Activated naive CD4-positive, alpha-beta T cell treated with anti-CD3 and anti-CD28 coated beads, Interleukin-2, amount 50 U/mL, for 24 hours (primary cell): ENCODE measurements at regions not wholly inside any gene's neighbourhood (a gene's known extent, or its start where the extent isn't known, plus 50 kb on each side); places are given as distances from the start of the nearest gene placed in this dataset.

Experiments
- H3K27ac Mint-ChIP-seq: one replicate; pipeline ENCODE4 v1.8.0; 2021; ENCODE audit warnings: mild to moderate bottlenecking, mixed read lengths
- H3K27me3 Mint-ChIP-seq: one replicate; pipeline ENCODE4 v1.8.0; 2021; ENCODE audit warnings: mixed read lengths
- H3K36me3 Mint-ChIP-seq: one replicate; pipeline ENCODE4 v1.8.0; 2021; ENCODE audit warnings: mixed read lengths
- H3K4me1 Mint-ChIP-seq: one replicate; pipeline ENCODE4 v1.8.0; 2021; ENCODE audit warnings: mixed read lengths
- H3K4me3 Mint-ChIP-seq: one replicate; pipeline ENCODE4 v1.8.0; 2021; ENCODE audit warnings: mild to moderate bottlenecking, mixed read lengths
- H3K9me3 Mint-ChIP-seq: one replicate; pipeline ENCODE4 v1.8.0; 2021; ENCODE audit warnings: mixed read lengths

DNA sequence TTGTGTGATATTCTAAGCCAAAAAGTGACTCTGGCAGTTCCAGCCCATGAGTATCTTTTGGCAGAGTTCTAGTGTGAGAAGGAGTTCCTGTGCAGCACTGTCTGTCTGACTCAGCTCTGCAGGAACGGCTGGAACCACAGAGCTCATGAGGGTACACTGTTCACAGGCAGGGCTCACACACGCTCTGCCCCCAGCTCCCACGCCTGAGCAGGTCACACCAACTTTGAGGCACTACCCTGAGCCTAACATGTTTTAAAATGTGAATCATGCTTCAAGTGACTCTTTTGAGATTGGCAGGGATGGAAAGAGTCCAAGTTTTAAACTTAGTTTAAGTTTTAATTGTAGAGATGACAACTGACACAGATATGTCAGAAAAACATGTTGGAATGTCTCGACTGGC, 1203.3 kb downstream of the UQCRFS1 start:
- Mint-ChIP-seq H3K9me3 (peaks cover 4% of the 10 kb centered on the region), H3K36me3 (no peaks in the 10 kb centered on the region), H3K4me1 (no peaks in the 10 kb centered on the region), H3K4me3 (no peak overlapping the region), H3K27ac (no peak overlapping the region), H3K27me3 (no peaks in the 10 kb centered on the region)

DNA sequence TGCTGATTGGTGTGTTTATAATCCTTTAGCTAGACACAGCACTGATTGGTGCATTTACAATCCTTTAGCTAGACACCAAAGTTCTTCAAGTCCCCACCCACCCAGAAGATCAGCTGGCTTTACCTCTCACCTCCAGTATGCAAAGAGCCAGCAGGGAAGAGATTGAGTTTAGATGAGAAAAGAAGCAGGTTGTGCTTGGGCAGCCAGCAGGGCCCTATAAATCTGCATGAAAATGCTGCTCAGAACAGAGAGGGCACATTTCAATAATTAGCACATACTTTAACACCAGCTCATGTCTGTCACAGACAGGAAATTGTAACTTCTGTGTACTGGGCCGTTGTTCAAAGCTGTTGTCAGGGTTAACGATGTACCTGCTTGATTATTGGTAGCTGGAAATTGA, 1204.3 kb downstream of the UQCRFS1 start:
- no peaks in the 10 kb centered on the region for H3K36me3 Mint-ChIP-seq
- H3K9me3 Mint-ChIP-seq = peaks cover 11% of the 10 kb centered on the region
- H3K4me1 Mint-ChIP-seq = no peaks in the 10 kb centered on the region
- H3K4me3 Mint-ChIP-seq = no peak overlapping the region
- no peak overlapping the region for H3K27ac Mint-ChIP-seq
- H3K27me3 Mint-ChIP-seq = no peaks in the 10 kb centered on the region

DNA sequence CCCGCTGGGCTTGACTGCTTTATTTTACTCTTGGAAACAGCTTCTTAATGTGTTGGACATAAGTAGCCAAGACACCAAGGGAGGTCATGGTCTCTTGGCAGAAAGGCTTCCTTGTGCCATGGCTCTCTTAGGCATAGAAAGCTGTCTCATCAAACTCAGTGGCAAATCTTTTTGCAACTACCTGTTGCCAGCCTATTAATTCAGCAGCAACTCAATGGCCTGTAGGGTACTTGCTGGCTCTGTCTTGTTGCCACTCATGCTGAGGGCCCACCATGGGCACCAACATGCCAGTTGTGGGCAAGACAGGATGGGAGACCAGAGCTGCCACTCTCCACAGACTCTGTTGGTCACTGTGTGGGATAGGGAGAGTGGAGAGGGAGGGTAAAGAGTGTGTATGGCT, 1209.4 kb downstream of the UQCRFS1 start:
- no peaks in the 10 kb centered on the region for H3K36me3 Mint-ChIP-seq
- peaks cover 2% of the 10 kb centered on the region for H3K27me3 Mint-ChIP-seq
- peaks cover 15% of the 10 kb centered on the region for H3K9me3 Mint-ChIP-seq
- no peak overlapping the region for H3K27ac Mint-ChIP-seq
- no peak overlapping the region for H3K4me3 Mint-ChIP-seq
- H3K4me1 Mint-ChIP-seq = no peaks in the 10 kb centered on the region

DNA sequence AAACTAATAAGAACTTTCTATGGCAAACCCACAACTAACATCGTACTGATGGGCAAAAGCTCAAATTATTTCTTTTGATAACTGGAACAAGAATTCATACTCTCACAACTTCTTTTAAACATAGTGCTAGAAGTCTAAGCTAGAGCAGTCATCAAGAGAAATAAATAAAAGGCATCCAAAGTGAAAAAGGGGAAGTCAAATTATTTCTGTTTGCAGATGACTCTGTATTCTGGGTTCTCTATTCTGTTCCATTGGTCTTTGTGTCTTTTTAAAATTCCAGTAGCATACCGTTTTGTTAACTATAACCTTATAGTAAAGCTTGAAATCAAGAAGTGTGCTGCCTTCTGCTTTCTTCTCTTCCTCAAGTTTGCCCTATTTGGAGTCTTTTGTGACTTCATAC, 1215.9 kb downstream of the UQCRFS1 start:
- Mint-ChIP-seq H3K4me1 (no peaks in the 10 kb centered on the region), H3K27me3 (peaks cover 2% of the 10 kb centered on the region), H3K4me3 (no peak overlapping the region), H3K9me3 (peaks cover 7% of the 10 kb centered on the region), H3K27ac (no peak overlapping the region), H3K36me3 (no peaks in the 10 kb centered on the region)

DNA sequence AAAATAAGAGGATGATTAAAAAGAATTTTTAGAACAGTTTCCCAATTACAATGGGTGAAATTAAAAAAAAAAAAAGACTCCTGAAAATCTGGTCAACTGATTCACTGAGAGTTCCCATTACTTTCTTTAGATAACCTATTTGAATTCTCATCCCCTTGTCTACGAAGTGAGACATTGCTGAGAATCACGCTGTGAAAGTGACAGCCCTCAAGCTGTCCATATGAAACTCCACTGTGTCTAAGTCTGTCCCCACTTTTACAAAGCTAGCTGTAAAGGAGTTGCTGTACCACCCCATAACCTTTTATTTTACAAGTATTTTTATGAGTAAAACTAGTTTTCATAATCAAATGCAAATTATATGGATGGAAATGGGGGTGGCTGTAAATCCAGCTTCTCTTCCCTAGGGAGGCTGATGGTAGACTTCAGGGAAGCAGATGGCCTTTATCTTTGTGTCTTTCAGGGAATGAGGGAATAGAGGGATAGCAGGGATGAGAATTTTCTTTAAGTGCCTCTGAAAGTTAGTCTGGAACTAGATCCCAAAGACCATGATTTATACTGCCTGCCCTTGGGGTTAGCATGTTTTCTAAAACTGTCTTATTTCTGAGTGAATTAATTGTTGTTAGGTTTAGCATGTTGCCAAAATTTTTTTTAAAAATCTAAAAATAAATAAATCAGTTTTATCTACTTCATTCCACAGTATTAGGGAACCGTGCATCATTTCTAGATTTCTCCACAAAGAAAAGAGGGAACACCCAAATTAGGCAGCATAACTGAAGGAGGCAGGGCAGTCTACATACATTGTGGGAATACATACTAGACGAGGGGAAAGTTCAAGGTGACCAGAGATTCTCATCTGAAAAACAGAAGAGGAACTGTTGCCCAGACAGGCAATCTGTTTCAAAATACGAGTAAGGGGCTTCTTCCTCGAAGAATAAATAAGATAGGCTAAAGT, 1219.1 kb downstream of the UQCRFS1 start:
- Mint-ChIP-seq H3K4me3 (no peak overlapping the region), H3K36me3 (no peaks in the 10 kb centered on the region), H3K27me3 (no peaks in the 10 kb centered on the region), H3K27ac (no peak overlapping the region), H3K4me1 (no peaks in the 10 kb centered on the region), H3K9me3 (no peaks in the 10 kb centered on the region)

DNA sequence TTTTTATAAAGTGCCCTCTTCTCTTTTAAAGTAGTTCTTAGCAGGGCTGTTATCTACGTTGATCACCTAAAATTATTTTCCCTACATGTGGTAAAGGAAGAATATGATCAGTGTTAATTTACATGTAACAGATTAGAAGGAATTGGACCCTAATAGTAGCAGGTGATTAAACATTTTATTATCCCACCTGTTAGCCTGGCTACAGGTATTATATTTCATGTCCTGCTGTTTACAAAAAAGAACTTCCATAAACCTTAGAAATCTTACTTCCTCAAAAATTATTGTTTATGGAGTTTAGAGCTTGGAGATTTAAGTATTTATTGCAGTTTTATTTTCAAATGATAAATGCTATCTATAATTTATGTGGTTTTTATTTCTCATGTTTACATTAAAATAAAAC, 1226.7 kb downstream of the UQCRFS1 start:
- Mint-ChIP-seq H3K9me3 (no peaks in the 10 kb centered on the region), H3K27me3 (peaks cover 1% of the 10 kb centered on the region), H3K4me1 (no peaks in the 10 kb centered on the region), H3K27ac (no peak overlapping the region), H3K4me3 (no peak overlapping the region), H3K36me3 (no peaks in the 10 kb centered on the region)

DNA sequence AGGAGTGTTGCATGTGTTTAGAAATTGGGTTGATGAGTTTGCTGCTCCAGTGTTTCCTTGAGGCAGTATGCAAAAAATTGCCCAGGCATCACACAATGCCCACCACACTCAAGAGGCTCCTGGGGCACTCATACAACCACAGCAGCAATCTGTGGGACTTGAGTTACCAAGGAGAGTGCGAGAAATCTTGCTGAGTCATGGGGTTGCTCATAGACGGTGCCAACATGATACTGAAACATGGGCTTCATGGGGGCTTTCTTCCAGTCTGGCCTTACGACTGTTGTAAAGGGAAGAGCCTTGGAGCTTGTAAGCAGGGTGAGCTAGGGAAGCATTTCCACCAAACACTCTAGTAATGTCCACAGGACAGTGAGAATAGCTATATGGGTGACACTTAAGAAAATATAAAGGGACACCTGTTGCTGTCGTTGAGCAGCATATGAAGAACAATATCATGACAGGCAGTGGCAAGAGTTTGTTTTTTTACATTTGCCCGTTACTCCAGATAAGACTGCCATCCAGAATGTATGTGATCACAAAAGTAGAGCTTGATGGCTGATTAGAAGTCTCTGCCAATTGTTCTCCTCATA, 1237.4 kb downstream of the UQCRFS1 start:
- Mint-ChIP-seq H3K9me3 (no peaks in the 10 kb centered on the region), H3K27me3 (no peaks in the 10 kb centered on the region), H3K4me1 (no peaks in the 10 kb centered on the region), H3K4me3 (no peak overlapping the region), H3K36me3 (no peaks in the 10 kb centered on the region), H3K27ac (no peak overlapping the region)

DNA sequence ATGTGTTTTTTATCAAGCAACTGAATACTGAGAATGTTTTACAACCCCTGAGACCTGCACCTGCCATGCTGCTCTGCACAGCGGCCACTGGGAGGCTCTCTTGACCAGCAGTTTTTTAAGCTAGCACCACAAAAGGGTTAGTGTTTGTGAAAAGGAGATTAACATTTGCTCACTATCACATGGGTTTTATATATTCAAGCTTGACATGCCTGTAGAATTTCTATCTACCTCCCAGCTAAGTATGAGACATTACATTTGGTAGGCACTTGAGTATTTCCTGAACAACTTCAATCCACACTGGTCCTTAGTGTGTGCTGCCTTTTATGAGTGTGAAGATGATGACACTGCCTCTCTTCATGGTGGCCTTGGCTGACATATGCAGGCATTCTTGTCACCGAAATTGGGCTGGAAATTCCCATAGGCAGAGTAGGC, 1238.9 kb downstream of the UQCRFS1 start:
- H3K4me1 Mint-ChIP-seq = no peaks in the 10 kb centered on the region
- no peak overlapping the region for H3K27ac Mint-ChIP-seq
- H3K9me3 Mint-ChIP-seq = no peaks in the 10 kb centered on the region
- H3K4me3 Mint-ChIP-seq = no peak overlapping the region
- no peaks in the 10 kb centered on the region for H3K36me3 Mint-ChIP-seq
- no peaks in the 10 kb centered on the region for H3K27me3 Mint-ChIP-seq

DNA sequence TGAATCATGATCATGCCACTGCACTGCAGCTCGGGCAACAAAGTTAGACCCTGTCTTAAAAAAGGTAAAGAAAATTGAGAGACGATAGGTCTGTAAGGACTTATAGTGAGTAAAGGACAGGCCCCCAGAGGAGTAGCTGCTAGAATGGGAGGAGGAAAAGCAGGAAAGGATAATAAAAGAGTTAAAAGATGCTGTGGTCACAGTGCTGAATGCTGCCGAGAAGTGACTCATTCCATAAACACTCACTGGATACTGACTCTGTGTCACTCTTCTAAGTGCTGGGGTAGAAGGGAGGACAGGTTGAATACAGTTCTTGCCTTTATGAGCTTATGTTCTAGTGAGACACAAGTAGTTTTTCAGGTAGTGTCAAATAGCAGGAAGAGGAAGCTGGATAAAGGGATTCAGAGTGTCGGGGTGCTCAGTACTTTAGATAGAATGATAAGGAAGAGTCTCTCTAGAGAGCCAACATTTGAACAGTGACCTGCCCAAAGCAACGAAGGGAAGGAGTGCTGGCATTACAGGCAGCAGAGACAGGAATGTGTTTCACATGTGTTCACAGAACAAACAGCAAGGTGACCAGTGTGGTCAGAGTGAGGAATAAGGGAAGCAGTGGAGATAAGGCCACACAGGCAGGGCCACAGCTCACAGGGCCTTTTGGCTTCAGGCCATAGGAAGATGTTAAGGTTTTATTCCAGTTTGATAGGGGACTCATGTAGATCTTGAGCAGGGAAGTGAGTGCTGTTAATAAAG, 1240.5 kb downstream of the UQCRFS1 start:
- H3K27me3 Mint-ChIP-seq = no peaks in the 10 kb centered on the region
- no peak overlapping the region for H3K27ac Mint-ChIP-seq
- H3K4me3 Mint-ChIP-seq = no peak overlapping the region
- H3K9me3 Mint-ChIP-seq = no peaks in the 10 kb centered on the region
- no peaks in the 10 kb centered on the region for H3K4me1 Mint-ChIP-seq
- no peaks in the 10 kb centered on the region for H3K36me3 Mint-ChIP-seq

DNA sequence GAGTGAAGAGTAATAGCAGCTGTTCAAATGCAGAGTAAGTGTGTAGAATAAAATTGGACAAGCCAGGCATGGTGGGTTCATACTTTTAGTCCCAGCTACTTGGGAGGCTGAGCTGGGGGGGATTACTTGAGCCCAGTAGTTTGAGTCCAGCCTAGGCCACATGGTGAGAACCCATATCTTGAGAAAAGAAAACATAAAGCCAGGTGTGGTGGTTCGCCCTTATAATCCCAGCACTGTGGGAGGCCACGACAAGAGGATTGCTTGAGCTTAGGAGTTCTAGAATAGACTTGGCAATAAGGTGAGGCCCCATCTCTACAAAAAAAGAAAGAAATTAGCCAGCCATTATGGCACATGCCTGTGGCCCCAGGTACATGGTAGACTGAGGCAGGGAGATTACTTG, 1241.1 kb downstream of the UQCRFS1 start:
- Mint-ChIP-seq H3K27me3 (no peaks in the 10 kb centered on the region), H3K4me3 (no peak overlapping the region), H3K4me1 (no peaks in the 10 kb centered on the region), H3K36me3 (no peaks in the 10 kb centered on the region), H3K9me3 (no peaks in the 10 kb centered on the region), H3K27ac (no peak overlapping the region)

DNA sequence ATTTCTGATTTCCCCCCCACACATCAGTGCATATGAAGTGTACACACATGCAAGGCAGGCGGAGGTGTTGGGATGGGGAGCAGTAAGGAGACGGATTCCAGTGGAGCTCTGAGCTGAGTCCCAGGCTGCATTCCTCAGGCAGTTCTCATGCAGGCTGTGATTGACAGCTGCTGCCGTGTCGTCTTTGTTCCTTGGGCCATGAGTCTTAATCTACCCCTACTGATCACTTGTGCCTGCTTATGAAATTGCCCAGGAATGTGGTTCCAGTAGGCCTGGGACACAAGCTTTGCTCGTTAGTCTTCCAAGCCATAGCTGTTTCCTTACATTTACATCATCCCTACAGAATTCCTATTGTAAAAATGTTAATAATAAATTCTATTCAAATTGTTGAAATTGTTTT, 1241.9 kb downstream of the UQCRFS1 start:
- no peaks in the 10 kb centered on the region for H3K36me3 Mint-ChIP-seq
- H3K4me3 Mint-ChIP-seq = no peak overlapping the region
- no peaks in the 10 kb centered on the region for H3K27me3 Mint-ChIP-seq
- no peak overlapping the region for H3K27ac Mint-ChIP-seq
- H3K9me3 Mint-ChIP-seq = no peaks in the 10 kb centered on the region
- no peaks in the 10 kb centered on the region for H3K4me1 Mint-ChIP-seq

DNA sequence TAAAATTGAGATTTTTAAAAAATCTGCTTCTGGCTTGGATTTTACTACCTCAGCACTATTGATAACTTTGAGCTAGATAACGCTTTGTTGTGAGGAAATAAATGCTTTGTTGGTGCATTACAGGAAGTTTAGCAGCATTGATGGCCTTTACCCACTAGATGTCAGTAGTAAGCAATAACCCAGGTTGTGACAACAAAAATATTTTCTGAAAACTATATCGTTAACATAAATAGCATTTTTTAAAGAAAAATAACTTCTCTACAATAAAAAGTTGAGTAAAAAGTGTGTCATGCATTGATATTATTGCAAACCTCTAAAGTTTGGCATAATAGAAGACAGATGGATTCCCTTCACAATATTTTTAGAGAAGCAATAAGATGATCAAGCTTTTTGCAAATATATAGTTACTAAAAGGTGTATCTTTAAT, 1246.5 kb downstream of the UQCRFS1 start:
- Mint-ChIP-seq H3K4me1 (no peaks in the 10 kb centered on the region), H3K4me3 (no peak overlapping the region), H3K9me3 (no peaks in the 10 kb centered on the region), H3K36me3 (no peaks in the 10 kb centered on the region), H3K27me3 (peaks cover 1% of the 10 kb centered on the region), H3K27ac (no peak overlapping the region)

DNA sequence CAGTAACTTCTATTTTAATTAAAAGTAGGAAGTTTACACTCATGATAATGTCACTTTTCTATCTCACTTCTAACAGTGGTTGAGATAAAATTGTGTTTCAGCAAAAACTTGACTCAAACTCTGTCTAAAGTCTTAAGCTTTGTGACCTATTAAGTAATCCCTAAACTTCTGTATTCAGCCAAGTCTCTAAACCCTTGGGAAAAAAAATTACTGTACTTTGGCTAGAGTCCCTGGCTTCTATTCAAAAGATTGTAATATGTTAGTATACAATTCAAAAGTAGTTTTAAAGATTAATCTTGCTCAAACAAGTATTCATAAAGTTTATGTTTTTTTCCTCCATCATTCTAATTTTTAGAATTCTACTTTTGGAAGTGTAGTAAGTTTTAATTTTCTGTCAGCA, 1248.8 kb downstream of the UQCRFS1 start:
- no peaks in the 10 kb centered on the region for H3K9me3 Mint-ChIP-seq
- H3K4me3 Mint-ChIP-seq = no peak overlapping the region
- no peaks in the 10 kb centered on the region for H3K4me1 Mint-ChIP-seq
- H3K27me3 Mint-ChIP-seq = peaks cover 1% of the 10 kb centered on the region
- no peak overlapping the region for H3K27ac Mint-ChIP-seq
- no peaks in the 10 kb centered on the region for H3K36me3 Mint-ChIP-seq

DNA sequence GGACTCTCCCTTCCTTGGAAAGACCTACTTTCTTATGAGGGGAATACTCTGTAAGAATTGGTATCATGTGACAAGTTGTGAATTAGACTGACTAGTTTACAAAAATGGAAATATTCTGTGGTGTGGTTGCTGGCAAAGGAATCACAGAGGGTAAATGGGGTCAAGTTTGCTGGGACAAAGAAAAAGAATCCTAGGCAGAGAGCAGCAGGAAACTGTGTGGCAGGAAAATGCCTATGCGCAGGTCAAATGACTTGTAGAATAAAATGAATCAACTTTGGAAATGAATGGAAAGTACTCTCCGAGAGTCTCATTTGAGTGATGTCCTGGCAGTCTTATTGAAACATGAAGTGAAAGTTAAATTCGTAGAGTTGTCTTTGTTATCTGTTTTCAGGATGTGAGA, 1250.7 kb downstream of the UQCRFS1 start:
- H3K9me3 Mint-ChIP-seq = no peaks in the 10 kb centered on the region
- no peaks in the 10 kb centered on the region for H3K4me1 Mint-ChIP-seq
- peaks cover 1% of the 10 kb centered on the region for H3K27me3 Mint-ChIP-seq
- no peaks in the 10 kb centered on the region for H3K36me3 Mint-ChIP-seq
- no peak overlapping the region for H3K27ac Mint-ChIP-seq
- no peak overlapping the region for H3K4me3 Mint-ChIP-seq

DNA sequence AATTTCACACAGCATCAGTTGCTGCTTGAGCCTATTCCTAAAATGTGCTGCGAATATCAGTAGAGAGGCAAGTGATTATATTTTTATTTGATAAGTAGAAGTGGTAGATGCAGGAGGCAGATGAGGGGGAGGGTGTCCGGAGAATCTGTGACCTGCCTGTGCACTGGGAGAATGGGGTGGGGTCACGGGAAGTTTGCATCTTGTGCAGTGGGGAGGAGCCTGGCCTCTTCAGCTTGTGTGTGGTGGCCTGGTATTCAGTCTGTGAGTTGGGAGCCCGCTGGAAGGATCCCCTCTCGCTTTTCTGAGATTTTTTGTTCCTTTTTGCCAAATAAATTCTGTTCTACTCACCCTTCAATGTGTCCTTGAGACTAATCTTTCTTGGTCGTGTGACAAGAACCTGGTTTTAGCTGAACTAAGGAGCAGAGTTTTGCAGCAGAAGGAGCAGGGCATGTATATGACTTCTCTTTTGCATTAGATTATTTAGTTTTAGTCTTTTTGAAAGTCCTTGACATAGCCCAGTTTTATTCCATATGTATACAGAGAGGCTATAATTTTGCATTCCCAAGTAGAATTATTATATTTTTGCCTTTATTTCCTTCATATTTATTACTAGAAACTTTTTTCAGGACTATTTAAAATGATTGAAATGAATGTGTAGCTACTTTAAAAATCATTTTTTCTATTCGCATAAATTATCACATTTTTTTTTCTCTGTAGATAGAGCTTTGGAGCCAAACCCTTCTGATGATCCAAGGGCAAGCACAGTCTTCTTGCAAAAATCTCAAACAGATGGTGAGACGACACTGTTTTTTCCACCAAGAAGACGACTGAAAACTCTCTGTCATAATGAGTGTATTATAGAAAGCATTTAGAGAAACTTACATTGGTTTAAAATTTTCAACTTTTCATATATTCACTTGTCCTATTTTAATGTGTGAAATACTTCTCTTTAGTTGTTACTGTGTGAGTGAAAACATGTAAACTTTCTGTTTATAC, 1257.2 kb downstream of the UQCRFS1 start:
- no peak overlapping the region for H3K27ac Mint-ChIP-seq
- H3K27me3 Mint-ChIP-seq = no peaks in the 10 kb centered on the region
- H3K9me3 Mint-ChIP-seq = no peaks in the 10 kb centered on the region
- no peaks in the 10 kb centered on the region for H3K4me1 Mint-ChIP-seq
- no peaks in the 10 kb centered on the region for H3K36me3 Mint-ChIP-seq
- H3K4me3 Mint-ChIP-seq = no peak overlapping the region
